T-helper 1 cell treated with Interleukin-12 subunit alpha and Interleukin-12 subunit beta and Interleukin-4 antibody, amounts not matched to agents 30 ng/mL and 1 ng/mL, for 36 hours (primary cell): ENCODE measurements at regions not wholly inside any gene's neighbourhood (a gene's known extent, or its start where the extent isn't known, plus 50 kb on each side); places are given as distances from the start of the nearest gene placed in this dataset.

Experiments used
- intact Hi-C: fragments of 100-400 bp; cut with micrococcal nuclease; formaldehyde crosslinking; loops from one replicate; pipeline ENCODE4 v1.15.1; 2024

DNA sequence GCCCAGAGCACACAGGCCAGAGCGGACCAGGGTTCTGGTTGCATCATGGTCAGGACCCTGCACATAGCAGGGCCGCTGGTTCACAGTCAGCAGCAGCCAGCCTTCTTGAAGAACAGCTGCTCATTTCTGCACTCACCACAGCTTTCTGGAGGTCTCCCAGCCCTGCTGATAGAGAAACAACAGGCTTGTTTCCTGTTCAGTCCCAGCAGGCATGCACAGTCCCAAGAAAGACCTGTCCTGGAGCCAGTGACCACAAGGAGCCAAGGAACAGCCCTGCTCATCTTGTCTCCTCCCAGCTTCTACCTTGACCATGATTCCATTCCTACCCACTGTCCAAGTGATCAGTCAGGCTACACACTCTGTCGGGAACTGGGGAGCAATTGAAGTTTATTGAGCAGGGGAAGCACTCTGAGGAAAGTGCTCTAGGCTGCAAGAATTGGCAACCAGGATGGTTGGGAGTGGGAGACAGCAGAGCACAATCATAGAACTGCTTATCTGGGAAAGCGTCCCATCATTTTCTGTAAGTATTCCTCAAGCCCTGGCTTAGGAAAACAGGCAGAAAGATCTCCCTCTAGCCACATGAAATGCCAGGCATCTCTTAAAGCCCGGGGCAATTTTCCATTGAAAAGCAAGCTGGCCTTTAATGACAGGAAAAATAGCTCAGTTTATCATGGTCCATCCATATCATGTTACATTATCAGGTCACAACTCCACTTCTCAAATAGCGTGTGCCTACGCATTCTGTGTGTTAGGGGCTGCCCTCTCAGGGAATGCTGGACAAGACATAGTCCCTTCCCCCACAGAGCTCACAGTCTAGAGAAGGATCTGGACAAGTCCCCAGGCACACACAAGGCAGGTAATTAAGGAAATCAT lies 155.4 kb upstream of the FOXF1 start:
- intact Hi-C loops, result no loop called here

- intact Hi-C loops, result no loop called here
Measured at GRCh38 chr16:86355531-86355930, 154.8 kb upstream of the FOXF1 start.

GRCh38 chr16:86355951-86356350 lies 154.4 kb upstream of the FOXF1 start:
- intact Hi-C loops, result no loop called here

DNA sequence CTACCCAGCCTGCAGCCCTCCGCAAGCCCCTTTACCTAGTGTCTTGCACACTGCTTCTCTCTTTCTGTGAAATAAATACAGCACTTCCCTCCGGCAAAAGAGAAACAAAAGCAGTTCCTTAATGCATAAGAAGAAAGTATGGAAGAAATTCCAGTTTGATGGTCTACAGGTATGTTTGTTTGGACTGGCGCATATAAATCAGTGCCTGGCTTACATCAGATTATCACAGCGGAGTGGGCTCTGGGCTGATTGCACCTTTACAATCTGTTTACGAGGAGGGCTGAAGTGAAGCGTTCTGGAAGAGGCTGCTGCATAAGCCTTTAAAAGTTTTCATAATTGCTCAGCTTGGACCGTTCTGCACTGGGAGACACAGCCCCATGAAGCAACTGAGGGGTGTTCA lies 153.5 kb upstream of the FOXF1 start:
- intact Hi-C loops, result no loop called here

DNA sequence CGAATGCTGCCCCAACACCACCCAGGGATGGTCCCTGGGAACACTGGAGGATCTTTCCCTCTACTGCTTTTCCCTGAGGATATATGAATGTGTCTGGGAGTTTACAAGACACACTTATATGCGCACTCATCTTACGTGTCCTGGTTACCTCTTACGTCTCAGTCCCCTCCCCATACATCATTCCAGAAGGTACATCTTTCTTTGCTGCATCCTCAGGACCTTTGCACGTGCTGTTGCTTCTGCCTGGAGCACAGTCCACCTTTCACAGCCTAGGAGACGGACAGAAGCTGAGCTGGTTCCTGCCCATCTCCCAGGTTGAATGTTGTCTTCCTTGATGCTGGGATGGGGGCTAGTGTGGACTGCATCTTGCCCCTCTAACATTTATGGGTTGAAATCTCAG lies 153.0 kb upstream of the FOXF1 start:
- intact Hi-C loops, result no loop called here

GRCh38 chr16:86357950-86358349 lies 152.4 kb upstream of the FOXF1 start:
- intact Hi-C loops, result no loop called here

DNA sequence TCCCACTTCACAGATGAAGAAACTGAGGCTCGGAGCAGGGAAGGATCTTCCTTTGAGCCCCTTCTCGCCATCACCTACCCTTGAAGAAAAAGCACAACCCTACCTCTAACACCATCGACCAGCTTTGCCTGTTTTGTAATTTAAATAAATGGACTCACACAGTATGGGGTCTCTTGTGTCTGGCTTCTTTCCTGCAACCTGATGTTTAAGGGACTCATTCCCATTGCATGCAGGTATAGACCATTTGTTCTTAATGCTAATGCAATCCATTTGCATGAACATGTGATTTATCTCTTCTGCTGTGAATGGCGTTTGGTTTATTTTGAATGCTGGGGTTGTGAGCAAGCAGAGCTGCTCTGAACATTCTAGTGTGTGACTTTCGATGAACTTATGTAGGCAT lies 150.8 kb upstream of the FOXF1 start:
- intact Hi-C loops, result no loop called here

- intact Hi-C loops, result no loop called here
Measured at GRCh38 chr16:86362155-86362849, 148.0 kb upstream of the FOXF1 start.

GRCh38 chr16:86363057-86363490 lies 147.3 kb upstream of the FOXF1 start:
- intact Hi-C loops, result no loop called here

DNA sequence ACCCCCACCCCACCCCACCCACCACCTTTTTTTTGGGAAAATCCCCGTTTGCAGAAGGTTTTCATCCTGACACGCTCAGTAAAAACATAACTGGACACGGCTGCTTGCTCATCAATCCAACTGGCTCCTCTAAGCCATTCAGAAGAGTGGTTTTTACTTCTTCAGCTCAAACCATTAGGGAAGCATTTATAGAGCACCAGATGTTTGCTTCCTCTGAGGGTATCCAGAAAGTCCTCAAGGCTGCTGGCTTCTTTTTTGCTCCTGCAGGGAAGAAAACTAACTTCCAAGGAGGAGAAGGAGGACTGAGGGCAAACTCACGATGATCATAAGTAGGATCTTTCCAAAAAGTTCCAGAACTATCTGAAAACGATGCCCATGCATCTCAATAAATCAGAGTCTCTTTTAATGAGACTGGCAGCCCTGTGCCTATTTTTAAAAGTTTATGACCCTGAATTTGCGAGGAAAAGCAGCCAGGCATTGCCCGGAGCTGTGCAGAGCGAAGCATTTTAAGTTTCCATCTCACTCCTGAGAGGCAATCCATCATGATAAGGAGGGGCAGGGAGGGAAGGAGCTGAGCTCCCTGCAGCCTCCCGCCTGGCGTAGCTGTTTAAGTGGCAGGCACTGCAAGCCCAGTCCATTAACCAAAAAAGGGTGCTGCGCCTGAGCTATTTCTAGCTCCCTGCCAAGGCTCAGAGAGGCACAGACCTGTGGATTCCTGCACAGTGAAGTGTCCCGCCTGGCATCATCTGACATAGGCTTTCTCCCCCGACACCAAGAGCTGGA lies 146.3 kb upstream of the FOXF1 start:
- intact Hi-C loops, result no loop called here

GRCh38 chr16:86364653-86365380 lies 145.5 kb upstream of the FOXF1 start:
- intact Hi-C loops, result no loop called here

GRCh38 chr16:86365513-86366273 lies 144.6 kb upstream of the FOXF1 start:
- intact Hi-C loops, result no loop called here

- intact Hi-C loops, result no loop called here
Measured at GRCh38 chr16:86366481-86366880, 143.8 kb upstream of the FOXF1 start.

- intact Hi-C loops, result no loop called here
Measured at GRCh38 chr16:86367291-86368072, 142.8 kb upstream of the FOXF1 start.

DNA sequence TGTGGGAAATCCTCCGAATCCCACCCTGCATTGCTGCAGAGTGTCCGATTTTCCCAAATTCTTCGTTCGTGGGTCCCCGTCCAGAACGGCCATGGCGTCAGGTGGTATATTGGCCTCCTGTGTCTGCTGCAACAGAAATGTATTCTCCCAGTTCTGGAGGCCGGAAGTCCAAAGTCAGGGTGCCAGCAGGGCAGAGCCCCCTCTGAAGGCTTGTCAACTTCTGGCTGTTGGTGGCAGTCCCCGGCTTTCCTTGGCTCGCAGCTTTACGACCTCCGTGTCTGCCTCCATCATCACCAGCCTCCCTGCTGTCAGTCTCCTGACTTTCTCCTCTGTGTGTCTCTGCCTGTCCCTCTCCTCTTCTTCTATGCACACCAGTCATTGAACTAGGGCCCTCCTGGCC lies 142.1 kb upstream of the FOXF1 start:
- intact Hi-C loops, result no loop called here

DNA sequence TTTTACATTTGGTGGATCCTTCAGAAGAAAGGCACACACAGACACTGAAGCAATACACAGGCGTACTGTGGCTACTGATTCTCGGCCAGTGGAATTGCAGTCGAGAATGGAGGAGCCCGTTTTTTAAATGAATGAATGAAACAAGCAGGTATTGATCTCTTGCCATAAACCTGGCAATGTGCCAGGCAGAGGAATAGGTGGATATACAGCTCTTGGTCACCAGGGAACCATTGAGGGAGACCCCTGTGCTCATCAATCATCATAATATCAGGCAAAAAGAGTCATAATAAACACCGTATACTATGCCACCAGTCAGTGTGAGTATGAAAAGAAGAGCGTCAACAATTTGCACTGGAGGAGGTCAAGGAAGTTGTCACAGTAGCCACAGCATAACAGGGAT lies 140.3 kb upstream of the FOXF1 start:
- intact Hi-C loops, result no loop called here

- intact Hi-C loops, result no loop called here
Measured at GRCh38 chr16:86371083-86371803, 139.1 kb upstream of the FOXF1 start.

DNA sequence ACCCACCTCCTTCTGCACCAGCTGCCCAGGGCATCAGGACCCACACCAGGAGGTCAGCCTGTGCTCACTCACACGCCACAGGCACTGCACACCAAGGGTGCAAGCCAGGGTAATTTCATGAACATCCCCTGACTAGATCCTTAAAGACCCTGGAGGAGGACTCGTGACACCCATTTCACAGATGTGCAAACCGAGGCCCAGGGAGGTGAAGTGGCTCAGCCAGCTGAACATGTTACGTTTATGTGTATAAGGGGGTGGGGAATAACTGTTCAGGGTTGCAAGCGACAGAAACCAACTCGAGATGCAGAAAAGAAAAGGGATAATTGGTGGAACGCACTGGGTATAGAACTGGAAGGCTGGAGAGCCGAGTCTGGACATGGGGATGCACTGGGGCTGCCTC lies 138.1 kb upstream of the FOXF1 start:
- intact Hi-C loops, result no loop called here

- intact Hi-C loops, result no loop called here
Measured at GRCh38 chr16:86373276-86373901, 136.9 kb upstream of the FOXF1 start.
